Transverse colon (tissue), 4 donors: ENCODE measurements at regions not wholly inside any gene's neighbourhood (a gene's known extent, or its start where the extent isn't known, plus 50 kb on each side); places are given as distances from the start of the nearest gene placed in this dataset.

Experiments
- DNase-seq: peaks from one replicate; pipeline ENCODE4 v3.0.0-alpha.2; 2019
- H3K27ac ChIP-seq, 4 donors: fragments of 200-600 bp; sonication (generic); 2 replicates each; pipeline ENCODE4 v1.5.1; 2016 to 2018; ENCODE audit warnings: inconsistent platforms in 4 of 4
- H3K27me3 ChIP-seq: fragments of 200-600 bp; sonication (generic); 2 replicates; pipeline ENCODE4 v1.5.1; 2017; ENCODE audit warnings: inconsistent platforms
- H3K36me3 ChIP-seq, 4 donors: fragments of 200-600 bp; sonication (generic); 2 replicates each; pipeline ENCODE4 v1.5.1; 2017 to 2019; ENCODE audit warnings: inconsistent platforms in 4 of 4
- H3K4me1 ChIP-seq, 4 donors: fragments of 200-600 bp; sonication (generic); 2 replicates each; pipeline ENCODE4 v1.5.1; 2017 to 2020; ENCODE audit warnings: inconsistent platforms in 4 of 4
- H3K4me3 ChIP-seq, 4 donors: fragments of 200-600 bp; sonication (generic); 1 replicate in 1 of 4; 2 replicates in 3 of 4; pipeline versions ENCODE4 v1.5.1 to v1.6.1; 2017 to 2019; ENCODE audit warnings: inconsistent platforms in 4 of 4
- H3K9me3 ChIP-seq, 2 donors: fragments of 200-600 bp; sonication (generic); 2 replicates each; pipeline ENCODE4 v1.5.1; 2017 to 2019; ENCODE audit warnings: inconsistent platforms in 2 of 2
- CTCF ChIP-seq, 5 experiments: fragments of 200-600 bp in 3 of 5; fragments of 450-650 bp in 2 of 5; sonication (generic) in 3 of 5; IDR thresholded peaks; 1 replicate in 2 of 5; 2 replicates in 3 of 5; pipeline ENCODE4 v1.5.1; 2016 to 2017; ENCODE audit warnings: antibody characterized with exemption in 5 of 5, inconsistent platforms in 3 of 5, mild to moderate bottlenecking in 2 of 5, moderate library complexity in 1 of 5
- EP300 ChIP-seq: sonication (generic); formaldehyde crosslinking; IDR thresholded peaks from one replicate; pipeline ENCODE4 v1.6.1; 2017; ENCODE audit warnings: antibody characterized with exemption, low read depth
- POLR2A ChIP-seq: fragments of 450-650 bp; IDR thresholded peaks from one replicate; pipeline ENCODE4 v1.6.1; 2016; ENCODE audit warnings: antibody characterized with exemption, mild to moderate bottlenecking, moderate library complexity
- POLR2AphosphoS5 ChIP-seq, 3 donors: sonication (generic); formaldehyde crosslinking; IDR thresholded peaks; one replicate each; pipeline ENCODE4 v1.6.1; 2016; ENCODE audit warnings: antibody characterized with exemption in 3 of 3
- WGBS, 2 donors: methylation state at CpG; one replicate each; pipeline ENCODE4 v1.1.5; 2018; ENCODE audit warnings: low coverage in 1 of 2; 5-methylcytosine and 5-hydroxymethylcytosine counted together
- in situ Hi-C, 4 donors: fragments of 200-750 bp; cut with MboI; loops; one replicate each; pipeline versions ENCODE4 v1.15.0 to v1.15.1; 2017; ENCODE audit warnings: low sequenced_read_pairs in 3 of 4, low pct_ligation_motif_present in 1 of 4, low pct_unique_long_range_greater_than_20kb in 1 of 4
- intact Hi-C: fragments of 100-400 bp; cut with DNase I; formaldehyde crosslinking; loops from one replicate; pipeline ENCODE4 v1.15.1; 2023; ENCODE audit warnings: low total_unique reads

GRCh38 chr4:176005766-176006165, 59.9 kb upstream of the WDR17 start:
- Histone ChIP-seq H3K4me3 (no peak overlapping the region), H3K27ac (no peak overlapping the region), H3K27me3 (peaks cover 17% of the 10 kb centered on the region), H3K4me1 (peaks cover 0 to 3% (median 0%) of the 10 kb centered on the region in 4 donors), H3K9me3 (no peaks in the 10 kb centered on the region), H3K36me3 (no peaks in the 10 kb centered on the region)
- no peak for DNase-seq
- TF ChIP-seq POLR2AphosphoS5 (IDR thresholded peaks at IDR 0.05): no peak
- no peak for TF ChIP-seq CTCF (IDR thresholded peaks at IDR 0.05)
- no peak for TF ChIP-seq EP300
- no peak for TF ChIP-seq POLR2A
- intact Hi-C loops (no loop called here), in situ Hi-C loops (no loop called here)
- WGBS, 2 donors: 55 to 90% methylated on average over 1 to 3 of the region's 3 CpGs

GRCh38 chr4:176009254-176009653, 56.4 kb upstream of the WDR17 start:
- WGBS, 2 donors: 73 to 76% methylated on average over 2 of the region's 2 CpGs
- in situ Hi-C loops: no loop called here

GRCh38 chr4:176011529-176011928, 54.1 kb upstream of the WDR17 start:
- 33 to 47% methylated on average over 1 to 2 of the region's 2 CpGs for WGBS, 2 donors
- H3K4me3 ChIP-seq: no peak overlapping the region
- intact Hi-C loops (no loop called here), in situ Hi-C loops (no loop called here)
- H3K9me3 ChIP-seq: no peaks in the 10 kb centered on the region
- no peaks in the 10 kb centered on the region for H3K36me3 ChIP-seq
- DNase-seq: no peak
- H3K27me3 ChIP-seq: no peaks in the 10 kb centered on the region
- no peak for TF ChIP-seq EP300
- TF ChIP-seq POLR2A: no peak
- no peak for TF ChIP-seq POLR2AphosphoS5 (IDR thresholded peaks at IDR 0.05)
- TF ChIP-seq CTCF (IDR thresholded peaks at IDR 0.05): no peak
- no peak overlapping the region for H3K27ac ChIP-seq
- H3K4me1 ChIP-seq: no peaks in the 10 kb centered on the region

More at GRCh38 chr4:176009254-176009653, 56.4 kb upstream of the WDR17 start:
- TF ChIP-seq CTCF (IDR thresholded peaks at IDR 0.05) (no peak), POLR2AphosphoS5 (IDR thresholded peaks at IDR 0.05) (no peak), EP300 (no peak), POLR2A (no peak)
- H3K27ac ChIP-seq: no peak overlapping the region
- no peaks in the 10 kb centered on the region for H3K27me3 ChIP-seq
- no peaks in the 10 kb centered on the region for H3K9me3 ChIP-seq
- DNase-seq: no peak
- no peaks in the 10 kb centered on the region for H3K36me3 ChIP-seq
- no peaks in the 10 kb centered on the region for H3K4me1 ChIP-seq
- no peak overlapping the region for H3K4me3 ChIP-seq
- intact Hi-C loops: no loop called here

- WGBS, 2 donors: 76 to 78% methylated on average over 5 to 8 of the region's 8 CpGs
- no peaks in the 10 kb centered on the region for H3K4me1 ChIP-seq
- intact Hi-C loops: no loop called here
Observed at GRCh38 chr4:176013476-176014247, 52.0 kb upstream of the WDR17 start.

More at GRCh38 chr4:176013476-176014247, 52.0 kb upstream of the WDR17 start:
- TF ChIP-seq POLR2AphosphoS5 (IDR thresholded peaks at IDR 0.05): no peak
- TF ChIP-seq EP300: no peak
- no peak for TF ChIP-seq POLR2A
- TF ChIP-seq CTCF (IDR thresholded peaks at IDR 0.05): no peak
- H3K36me3 ChIP-seq: no peaks in the 10 kb centered on the region
- in situ Hi-C loops: no loop called here
- DNase-seq: no peak
- H3K4me3 ChIP-seq: no peak overlapping the region
- H3K27me3 ChIP-seq: no peaks in the 10 kb centered on the region
- no peaks in the 10 kb centered on the region for H3K9me3 ChIP-seq
- H3K27ac ChIP-seq: no peak overlapping the region
